NCI-H446 treated with DMSO at 0.1 percent for 48 hours (cell line): ENCODE measurements at regions not wholly inside any gene's neighbourhood (a gene's known extent, or its start where the extent isn't known, plus 50 kb on each side); places are given as distances from the start of the nearest gene placed in this dataset.

ENCODE experiments used
- DNase-seq: peaks from one replicate; lab custom pipeline; 2025; lab: John Stamatoyannopoulos, UW

DNA sequence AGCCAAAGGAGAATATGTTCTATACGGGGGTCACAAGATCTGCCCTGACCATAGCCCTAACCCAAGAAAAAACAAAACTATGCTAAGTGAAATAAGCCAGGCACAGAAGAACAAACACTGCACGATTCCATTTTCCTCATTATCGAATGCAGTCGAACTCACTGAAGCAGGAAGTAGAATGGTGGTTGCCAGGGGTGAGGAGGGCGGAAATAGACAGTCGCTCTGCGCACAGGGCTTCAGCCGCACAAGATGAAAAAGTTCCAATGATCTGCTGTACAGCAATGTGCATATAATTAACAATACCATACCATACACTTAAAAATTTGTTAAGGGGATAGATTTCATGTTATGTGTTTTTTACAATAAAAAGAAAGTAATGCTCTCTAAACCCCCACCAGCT, 257.7 kb downstream of the TXNL1 start:
- DNase-seq = no peak

DNA sequence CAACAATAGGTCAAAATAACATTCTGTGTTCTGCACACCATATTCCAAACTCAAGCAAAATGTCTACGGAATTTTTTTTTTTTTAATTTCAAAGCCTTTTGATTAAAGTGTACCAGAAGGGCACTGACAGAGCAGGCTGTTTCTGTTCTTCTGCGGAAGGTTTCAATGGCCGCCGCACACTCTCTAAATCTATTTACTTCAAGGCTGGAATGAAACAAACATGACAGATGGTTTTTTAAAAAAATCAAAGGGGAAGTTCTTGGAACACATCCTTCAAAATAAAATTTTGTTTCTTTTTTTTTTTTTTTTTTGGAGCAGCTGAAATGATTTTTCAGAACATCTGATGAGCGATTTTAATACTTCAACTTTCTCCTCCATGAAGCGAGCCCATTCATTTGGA, 259.1 kb downstream of the TXNL1 start:
- peak; percentile 12 for DNase-seq

DNA sequence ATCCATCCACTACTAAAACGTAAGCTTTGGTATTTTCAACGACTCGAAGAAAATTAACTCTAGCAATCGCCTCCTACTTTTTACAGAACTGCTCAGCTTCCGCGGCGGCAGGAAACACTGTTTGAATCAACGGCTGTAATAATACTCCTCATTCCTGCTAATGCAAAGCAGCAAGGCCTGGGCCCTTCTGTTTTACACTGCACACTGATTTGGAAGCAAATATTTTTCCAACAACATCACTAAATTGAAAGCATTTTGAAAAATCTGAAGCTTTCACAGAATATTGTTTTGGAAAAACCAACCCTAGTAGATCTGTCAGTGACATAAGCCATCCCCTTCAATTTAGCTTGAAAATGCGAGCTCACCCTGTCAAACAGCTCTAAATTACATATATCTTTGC, 261.2 kb downstream of the TXNL1 start:
- DNase-seq = no peak

DNA sequence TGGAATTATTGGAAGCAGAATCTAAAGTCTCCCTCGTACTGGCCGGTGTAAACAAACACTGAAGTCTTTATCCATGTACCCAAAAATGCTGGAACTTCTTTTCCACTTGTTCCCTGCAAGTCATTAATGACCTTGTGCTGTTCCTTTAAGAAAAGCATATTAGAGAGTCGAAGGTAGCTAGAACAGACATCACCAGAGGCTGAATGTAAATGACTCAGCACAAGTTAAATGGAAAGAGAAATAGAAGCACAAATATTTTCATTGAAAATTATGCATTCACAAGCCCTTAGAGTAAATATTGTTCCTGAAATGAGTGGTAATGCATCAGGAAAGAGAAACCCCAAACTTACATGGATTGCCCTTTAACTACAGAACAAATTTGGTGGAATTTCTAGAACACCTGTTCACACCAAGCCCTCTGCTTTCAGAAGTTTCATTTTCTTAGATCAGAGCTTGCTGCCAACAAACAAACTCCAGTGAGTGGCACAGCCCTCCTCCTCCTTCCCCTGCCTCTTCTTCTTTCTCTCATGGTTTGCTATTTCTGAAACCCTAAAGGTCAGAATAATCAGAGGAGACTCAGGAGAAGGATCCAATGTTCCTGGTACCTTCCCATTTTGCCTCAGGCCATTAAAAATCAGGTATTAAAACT, 264.3 kb downstream of the TXNL1 start:
- DNase-seq = no peak

DNA sequence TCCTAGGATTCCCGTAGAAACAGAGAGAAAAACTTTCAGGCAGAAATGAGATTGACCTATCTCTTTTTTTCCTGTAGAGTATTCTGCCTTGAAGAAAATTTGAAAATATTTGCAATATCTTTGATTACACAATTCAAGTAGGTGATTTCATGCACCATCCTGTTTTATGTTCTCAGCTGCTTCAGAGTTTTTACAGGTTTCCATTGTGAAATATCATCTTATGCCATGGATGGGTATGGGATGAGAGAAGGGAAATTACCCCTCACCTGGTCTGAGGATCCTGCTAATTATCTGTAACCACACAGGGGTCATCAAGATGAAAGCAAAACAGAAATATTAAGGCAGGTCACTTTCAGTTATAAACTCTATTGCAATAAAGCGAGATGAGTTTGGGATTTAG, 264.8 kb downstream of the TXNL1 start:
- no peak for DNase-seq

DNA sequence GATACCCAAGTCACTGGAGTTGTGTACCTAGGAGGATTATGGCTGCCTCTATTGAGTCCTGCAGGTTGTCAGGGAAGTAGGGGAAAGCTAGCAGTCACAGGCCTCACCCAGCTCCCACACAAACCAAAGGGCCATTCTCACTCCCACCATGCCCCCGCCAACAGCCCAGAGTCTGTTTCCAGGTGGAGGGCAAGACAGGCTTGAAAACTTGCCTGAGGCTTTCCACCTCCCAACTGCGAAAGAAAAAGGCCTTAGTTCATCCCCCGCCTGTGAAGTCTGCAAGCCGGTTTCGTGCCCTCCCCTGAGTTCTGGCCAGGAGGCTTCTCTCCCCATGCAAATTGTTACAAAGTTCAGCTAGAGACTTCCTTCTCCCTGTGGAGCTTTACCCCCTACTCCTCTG, 270.3 kb downstream of the TXNL1 start:
- DNase-seq = no peak

DNA sequence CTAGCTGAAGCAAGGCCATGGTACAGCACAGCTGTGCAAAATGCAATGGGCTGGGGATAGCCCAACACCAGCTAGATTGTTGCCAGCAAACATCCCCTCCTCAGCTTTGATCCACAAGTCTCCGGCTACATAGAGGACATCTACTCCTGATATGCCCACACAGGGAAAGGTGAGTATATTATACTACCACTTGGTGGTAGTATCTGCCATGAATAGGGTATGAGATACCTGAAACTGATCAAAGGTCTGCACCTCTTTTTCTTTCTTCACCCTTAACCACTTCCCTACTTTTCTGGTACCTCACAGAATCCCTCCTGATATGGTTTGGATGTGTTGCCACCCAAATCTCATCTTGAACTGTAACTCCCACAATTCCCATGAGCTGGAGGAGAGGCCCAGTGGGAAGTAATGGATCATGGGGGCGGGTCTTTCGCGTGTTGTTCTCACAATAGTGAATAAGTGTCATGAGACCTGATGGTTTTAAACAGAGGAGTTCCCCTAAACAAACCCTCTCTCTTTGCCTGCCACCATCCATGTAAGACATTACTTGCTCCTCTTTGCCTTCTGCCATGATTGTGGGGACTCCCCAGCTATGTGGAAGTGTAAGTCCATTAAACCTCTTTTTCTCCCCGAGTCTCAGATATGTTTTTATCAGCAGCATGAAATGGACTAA, 279.6 kb downstream of the TXNL1 start:
- no peak for DNase-seq

DNA sequence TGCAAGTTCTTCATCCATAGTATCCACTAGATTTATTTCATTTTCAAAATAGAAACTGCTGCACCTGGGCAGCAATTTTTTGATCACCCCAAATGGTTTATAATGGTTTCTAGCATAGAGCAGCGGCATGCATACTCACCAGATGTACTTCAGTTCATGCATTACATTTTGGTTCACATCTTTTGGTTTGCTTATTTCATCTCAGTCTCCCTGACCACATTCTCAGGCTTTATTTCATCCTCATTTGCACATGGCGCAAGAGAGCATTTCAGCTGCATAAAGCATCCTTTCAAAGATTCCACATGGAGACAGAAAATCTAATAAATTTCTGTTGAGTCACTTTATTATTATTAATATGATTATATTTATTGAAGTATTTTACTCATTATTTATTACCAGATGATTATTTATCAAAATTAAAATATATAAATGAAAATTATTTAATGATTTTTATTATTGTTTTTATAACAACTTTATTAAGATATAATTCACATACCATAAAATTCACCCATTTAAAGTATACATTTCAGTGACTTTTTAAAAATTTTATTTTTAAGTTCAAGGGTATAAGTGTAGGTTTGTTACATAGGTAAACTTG, 284.6 kb downstream of the TXNL1 start:
- no peak for DNase-seq

DNA sequence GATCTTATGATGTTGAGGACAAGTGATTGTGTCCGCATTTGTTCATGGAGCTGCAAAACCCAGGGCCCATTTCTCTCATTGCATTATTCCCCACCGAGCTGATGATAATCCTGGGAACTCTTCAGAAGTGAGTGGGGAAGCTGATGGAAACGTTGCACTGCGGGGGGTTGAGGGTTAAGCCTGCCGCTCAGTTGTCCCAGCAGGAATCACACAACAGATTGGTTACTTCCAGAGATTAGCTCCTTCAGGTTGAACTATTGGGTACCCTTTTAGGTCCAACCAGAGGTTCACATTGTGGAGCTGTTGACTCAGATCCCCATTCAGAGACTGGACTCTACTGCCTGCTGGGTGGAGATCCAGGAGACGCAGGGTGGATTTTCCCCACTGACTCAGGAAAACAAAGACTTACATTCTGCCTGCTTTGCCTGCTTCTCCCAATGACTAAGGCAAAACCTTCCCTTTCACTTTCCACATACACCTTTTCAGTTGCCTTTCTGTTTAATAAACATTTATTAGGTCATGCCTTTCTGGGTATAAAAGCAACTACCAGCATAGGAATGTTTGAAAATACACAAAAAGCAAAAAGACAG, 286.4 kb downstream of the TXNL1 start:
- no peak for DNase-seq

DNA sequence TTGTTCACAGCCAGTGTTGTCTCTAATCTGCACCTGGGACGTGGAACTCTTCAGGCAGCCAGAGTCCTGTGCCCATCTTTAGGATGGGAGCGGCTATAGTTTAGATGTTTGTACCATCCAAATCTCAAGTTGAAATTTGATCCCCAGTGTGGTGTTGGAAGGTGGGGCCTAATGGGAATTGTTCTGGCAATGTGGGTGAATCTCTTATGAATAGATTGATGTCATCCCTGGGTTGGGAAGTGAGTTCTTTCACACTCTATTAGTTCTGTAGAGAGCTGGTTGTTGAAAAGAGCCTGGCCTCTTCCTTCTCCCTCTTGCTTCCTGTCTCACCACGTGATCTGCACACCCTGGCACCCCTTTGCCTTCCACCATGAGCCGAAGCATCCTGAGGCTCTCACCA, 300.9 kb downstream of the TXNL1 start:
- DNase-seq = no peak

DNA sequence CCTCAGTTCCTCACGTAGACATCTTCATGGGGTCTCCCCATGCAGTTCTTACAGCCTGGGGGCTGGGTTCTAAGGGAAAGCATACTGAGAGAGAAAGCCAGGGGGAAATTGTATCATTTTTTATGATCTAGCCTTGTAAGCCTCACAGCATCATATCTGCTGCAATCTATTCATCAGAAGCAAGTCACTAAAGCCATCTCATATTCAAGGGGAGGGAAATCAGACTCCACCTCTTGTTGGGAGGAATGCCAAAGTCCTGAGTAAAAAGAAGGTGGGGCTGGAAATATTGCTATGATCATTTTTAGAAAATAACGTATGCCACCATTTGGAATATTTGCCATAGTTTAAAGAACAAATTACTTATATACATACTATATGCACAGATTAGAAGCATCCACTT, 304.6 kb downstream of the TXNL1 start:
- no peak for DNase-seq

DNA sequence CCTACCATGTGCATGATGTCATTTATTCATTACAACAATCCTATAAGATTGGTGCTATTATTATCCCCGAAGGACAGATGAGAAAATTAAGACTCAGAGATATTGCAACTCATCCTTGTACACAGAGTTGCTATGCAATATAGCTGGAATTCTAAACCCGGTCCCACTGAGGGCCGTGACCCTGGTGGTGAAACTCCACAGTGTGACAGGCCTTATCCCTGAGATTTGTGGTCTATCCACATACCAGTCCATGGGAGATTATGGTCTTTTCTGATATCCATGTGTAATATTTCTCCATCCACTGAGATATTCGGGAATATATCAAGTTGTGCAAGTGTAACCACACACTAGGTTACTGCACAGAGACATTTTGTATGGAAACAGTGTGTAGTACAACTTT, 305.2 kb downstream of the TXNL1 start:
- no peak for DNase-seq

DNA sequence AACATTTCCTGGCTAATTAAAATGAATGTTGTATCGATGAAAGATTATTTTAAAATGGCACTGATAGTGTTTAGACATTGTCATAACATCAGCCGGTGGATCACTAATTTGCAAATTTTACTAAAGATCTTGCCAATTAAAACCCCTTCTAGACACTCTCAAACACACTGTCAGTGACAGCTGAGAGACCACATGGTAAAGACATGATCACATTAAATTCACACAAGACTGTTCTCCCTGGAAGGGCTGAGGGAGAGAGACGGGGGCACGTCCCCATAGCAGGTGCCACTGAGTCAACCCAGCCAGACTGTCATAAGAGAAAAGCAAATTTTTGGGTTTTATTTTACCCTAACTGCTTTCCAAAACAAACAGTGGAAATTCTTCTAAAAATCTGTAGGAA, 306.0 kb downstream of the TXNL1 start:
- DNase-seq = no peak

DNA sequence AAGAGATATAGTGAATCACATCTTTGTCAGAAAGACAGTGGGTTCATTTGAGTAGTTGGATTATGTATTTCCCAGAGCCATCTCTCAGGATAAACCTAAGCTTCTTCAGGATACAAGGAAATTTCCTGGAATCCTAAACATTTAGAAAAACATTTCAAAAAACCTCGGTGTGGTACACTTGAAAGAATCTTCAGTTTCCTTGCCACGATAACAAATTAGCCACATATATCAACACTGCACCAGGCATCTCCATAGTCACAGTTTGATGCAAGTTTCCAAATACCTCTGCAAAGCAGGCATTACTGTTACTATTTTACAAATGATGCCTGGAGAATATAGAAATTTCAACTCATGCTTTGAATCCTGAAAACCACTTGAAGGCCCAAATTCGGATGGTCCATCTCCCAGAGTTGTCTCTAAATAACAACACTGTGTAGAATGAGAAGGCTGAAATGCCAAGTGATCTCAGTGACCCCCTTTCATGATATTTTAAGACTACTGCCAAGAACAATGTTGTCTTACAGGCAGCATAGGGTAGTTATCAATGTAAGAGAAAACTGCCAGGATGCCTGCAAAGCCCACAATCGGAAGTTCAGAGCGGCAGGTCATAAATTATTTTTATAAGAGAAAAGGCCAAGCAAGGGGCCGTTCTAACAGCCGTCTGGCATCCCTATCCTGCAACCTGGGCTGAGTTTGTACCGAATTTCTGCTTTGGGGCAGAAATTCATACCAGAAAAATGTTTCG, 307.9 kb downstream of the TXNL1 start:
- DNase-seq = no peak

DNA sequence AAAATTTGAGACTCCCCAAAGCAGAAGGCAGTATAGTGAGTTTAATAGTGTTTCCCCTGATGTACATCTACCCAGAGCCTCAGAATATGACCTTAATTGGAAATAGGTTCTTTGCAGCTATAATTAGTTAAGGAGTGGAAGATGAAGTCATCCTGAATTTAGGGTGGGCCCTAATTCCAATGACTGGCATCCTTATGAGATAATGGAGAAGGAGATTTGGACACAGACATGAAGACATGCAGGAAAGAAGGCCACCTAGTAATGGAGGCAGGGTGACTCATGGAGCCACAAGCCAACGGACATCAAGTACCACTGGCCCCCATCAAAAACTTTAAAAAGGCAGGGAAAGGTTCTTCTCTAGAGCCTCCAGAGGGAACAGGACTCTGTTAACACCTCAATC, 308.9 kb downstream of the TXNL1 start:
- DNase-seq = no peak

DNA sequence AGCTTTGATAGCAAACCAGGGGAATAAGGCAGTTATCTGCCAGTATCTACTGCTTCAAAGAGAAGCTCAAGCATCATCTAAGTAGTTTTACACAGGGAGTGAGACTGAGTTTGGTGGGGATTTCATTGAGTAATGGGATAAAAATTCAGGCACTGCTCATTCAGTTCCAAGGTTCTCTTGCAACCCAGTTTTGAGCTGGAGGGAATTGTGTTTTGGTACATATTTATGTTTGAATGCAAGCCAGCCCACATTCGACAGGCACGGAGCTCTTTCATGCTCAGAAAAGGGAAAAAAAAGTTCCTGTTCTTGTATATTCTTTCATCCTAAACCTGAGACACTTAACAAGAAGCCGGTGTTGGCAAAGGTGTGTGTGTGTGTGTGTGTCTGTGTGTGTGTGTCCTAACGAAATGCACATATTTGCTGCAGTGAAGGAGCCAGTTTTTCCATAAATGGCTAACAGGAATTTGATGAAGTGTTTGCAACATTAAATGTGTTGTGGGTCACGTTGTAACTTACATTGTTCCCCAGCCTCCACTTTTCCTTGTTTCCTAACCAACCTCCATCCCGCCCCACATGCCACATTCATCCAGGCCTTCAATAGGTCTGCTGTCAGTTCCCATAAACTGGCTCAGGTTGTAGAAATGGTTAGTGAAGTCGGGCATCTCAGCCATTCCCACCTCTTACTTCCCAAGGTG, 311.1 kb downstream of the TXNL1 start:
- DNase-seq = no peak

DNA sequence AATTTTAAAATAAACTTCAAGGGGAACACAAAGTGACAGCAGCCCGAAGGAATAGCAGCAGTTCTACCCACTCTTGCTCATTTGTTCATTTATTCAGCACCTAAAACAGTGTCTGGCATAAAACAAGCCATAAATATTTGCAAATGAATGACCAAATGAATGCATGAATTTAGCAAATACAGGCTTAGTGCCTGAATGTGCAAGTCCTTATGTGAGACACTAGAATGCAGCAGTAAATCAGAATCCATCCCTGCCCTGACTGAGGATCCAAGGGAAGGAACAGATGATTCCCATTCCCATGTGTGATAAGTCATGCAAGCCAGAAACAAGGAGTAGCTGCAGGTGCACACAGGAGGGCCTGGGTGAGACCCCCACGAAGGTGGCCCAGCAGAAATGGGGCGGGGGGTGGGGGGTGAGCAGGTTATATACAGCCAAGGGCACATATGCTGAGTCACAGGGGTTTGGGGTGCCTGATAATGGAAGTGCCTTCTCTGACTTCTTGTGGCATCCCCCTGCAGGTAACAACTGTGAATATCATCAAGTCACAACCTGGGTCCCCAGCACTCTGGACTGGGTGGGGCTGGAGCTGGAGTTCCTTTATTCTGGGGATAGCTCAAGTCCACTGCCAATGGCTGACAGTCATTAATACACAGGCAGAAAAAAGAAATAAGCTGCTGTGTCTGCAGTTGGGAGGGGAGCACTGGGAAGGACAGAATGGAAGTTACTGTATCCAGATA, 311.9 kb downstream of the TXNL1 start:
- DNase-seq = no peak

DNA sequence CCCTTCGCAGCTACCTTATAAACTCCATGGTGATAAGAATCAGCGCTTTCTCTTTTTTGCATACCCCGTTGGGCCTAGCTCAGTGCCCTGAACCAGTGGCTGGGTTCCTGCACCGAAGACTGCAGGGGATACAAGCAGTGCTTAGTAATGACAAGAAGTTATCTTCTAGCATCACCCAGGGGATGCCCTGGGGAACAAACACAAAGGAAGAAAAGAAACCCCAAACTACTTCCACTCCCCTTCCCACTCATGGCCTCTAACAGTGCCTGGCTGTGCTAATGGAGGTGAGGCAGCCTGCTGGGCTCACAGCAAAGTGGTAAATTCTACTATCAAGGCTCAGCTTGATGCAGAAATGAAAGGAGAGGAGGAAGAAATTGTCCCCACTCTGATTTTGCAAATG, 314.7 kb downstream of the TXNL1 start:
- no peak for DNase-seq

DNA sequence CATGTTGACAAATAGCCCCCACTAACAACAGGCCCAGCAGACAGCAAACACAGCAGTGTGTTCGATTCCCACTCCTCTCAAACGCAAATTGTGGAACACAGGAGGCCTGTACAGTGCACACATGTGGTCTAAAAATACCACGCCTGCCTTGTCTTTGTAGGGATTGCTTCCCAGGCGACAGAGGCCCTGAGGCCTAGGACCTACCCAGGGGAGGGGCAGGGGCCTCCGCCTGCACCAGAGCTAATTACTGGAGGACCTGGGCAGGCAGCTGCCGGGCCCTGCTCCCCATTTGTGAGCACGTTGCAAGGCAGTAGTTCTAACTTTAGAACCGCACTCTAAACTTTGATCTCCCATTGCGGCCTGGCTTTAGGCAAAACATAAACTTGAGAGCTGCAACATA, 316.0 kb downstream of the TXNL1 start:
- no peak for DNase-seq

DNA sequence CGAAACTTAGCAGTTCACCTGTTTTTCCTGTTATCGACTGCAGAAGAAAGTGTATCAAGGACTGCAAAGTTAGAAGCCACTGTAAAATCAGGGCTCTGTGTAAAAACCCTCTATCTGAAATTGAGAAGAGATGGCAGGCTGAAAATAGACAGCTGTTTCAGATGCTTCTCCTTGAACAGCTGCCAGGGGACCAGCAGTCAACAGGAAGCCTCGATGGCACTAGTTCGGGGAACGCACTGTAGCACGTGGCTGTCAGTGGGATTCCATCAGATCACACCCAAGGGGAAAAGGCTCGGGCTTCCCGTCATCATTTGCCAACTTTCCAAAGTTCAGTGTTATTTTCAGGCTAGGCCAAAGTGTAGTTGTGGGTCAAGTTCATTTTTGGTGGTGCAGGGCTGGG, 316.9 kb downstream of the TXNL1 start:
- DNase-seq = no peak

DNA sequence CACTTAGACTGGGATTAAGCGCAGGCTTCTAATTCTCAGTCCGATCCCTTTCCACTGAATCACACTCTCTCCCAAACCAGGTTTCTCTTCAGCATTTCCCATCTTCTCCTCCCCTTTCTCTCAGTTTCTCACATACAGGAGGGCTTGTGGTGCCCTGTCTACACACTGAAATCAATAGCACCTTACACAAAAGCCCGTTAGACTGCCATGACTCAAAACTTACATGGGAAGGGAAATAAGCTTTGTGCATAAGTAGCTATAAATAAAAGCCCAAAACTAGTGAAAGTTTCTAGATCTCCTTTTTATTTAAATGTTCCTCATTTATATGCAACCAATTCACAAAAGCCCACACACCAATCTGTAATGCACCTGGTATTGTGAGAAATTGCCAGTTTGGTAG, 318.4 kb downstream of the TXNL1 start:
- DNase-seq = no peak
